Mesenchymal stem cell (in vitro differentiated cells and primary cell): ENCODE measurements at regions not wholly inside any gene's neighbourhood (a gene's known extent, or its start where the extent isn't known, plus 50 kb on each side); places are given as distances from the start of the nearest gene placed in this dataset.

Experiments used
- DNase-seq: peaks from one replicate; pipeline ENCODE4 v3.0.0-alpha.2; 2013
- H2AFZ ChIP-seq: one replicate; pipeline ENCODE4 v1.6.1; 2013; ENCODE audit warnings: low read depth, mild to moderate bottlenecking, control low read depth, inconsistent platforms, low read length, moderate library complexity
- H2AK5ac ChIP-seq: 2 replicates; pipeline ENCODE4 v1.6.1; 2013; ENCODE audit warnings: low read length, moderate library complexity, mild to moderate bottlenecking, inconsistent platforms; ENCODE audit not compliant: severe bottlenecking
- H2BK120ac ChIP-seq: one replicate; pipeline ENCODE4 v1.6.1; 2013; ENCODE audit warnings: low read depth, mild to moderate bottlenecking, inconsistent platforms, low read length, moderate library complexity
- H2BK12ac ChIP-seq, 2 experiments: one replicate each; pipeline ENCODE4 v1.6.1; 2013; ENCODE audit warnings: inconsistent platforms in 2 of 2, low read length in 2 of 2, mild to moderate bottlenecking in 2 of 2, moderate library complexity in 2 of 2, control low read depth in 1 of 2
- H2BK15ac ChIP-seq: one replicate; pipeline ENCODE4 v1.6.1; 2013; ENCODE audit warnings: mild to moderate bottlenecking, low read depth, inconsistent platforms; ENCODE audit not compliant: poor library complexity, severe bottlenecking
- H2BK5ac ChIP-seq: 2 replicates; pipeline ENCODE4 v1.6.1; 2013; ENCODE audit warnings: low read depth, mild to moderate bottlenecking, low read length, control low read depth, inconsistent platforms; ENCODE audit not compliant: poor library complexity, severe bottlenecking
- H3K14ac ChIP-seq, 2 experiments: one replicate each; pipeline ENCODE4 v1.6.1; 2013; ENCODE audit warnings: inconsistent platforms in 2 of 2, low read length in 2 of 2, control low read depth in 1 of 2, mild to moderate bottlenecking in 1 of 2, moderate library complexity in 1 of 2
- H3K18ac ChIP-seq, 2 experiments: one replicate each; pipeline ENCODE4 v1.6.1; 2013; ENCODE audit warnings: inconsistent platforms in 2 of 2, low read length in 2 of 2, control low read depth in 1 of 2, low read depth in 1 of 2, mild to moderate bottlenecking in 1 of 2
- H3K23ac ChIP-seq, 2 experiments: one replicate each; pipeline ENCODE4 v1.6.1; 2013; ENCODE audit warnings: inconsistent platforms in 2 of 2, low read length in 2 of 2, mild to moderate bottlenecking in 2 of 2, moderate library complexity in 2 of 2, control low read depth in 1 of 2
- H3K27ac ChIP-seq: 2 replicates; pipeline ENCODE4 v1.5.1; 2013; ENCODE audit warnings: mild to moderate bottlenecking, moderate library complexity, low read length, control low read depth, inconsistent platforms; ENCODE audit not compliant: poor library complexity, severe bottlenecking
- H3K27me3 ChIP-seq, 2 experiments: 2 replicates each; pipeline versions ENCODE4 v1.6.1 to v1.7.0; 2013; ENCODE audit warnings: low read length in 2 of 2, mild to moderate bottlenecking in 2 of 2, moderate library complexity in 2 of 2, control low read depth in 1 of 2, inconsistent platforms in 1 of 2; ENCODE audit not compliant: control insufficient read depth in 1 of 2, insufficient read depth in 1 of 2
- H3K36me3 ChIP-seq, 2 experiments: 2 replicates each; pipeline versions ENCODE4 v1.6.1 to v1.7.0; 2013; ENCODE audit warnings: low read length in 2 of 2, control low read depth in 1 of 2, inconsistent platforms in 1 of 2, low read depth in 1 of 2, mild to moderate bottlenecking in 1 of 2; ENCODE audit not compliant: insufficient read depth in 2 of 2, control insufficient read depth in 1 of 2
- H3K4ac ChIP-seq, 2 experiments: one replicate each; pipeline ENCODE4 v1.6.1; 2013; ENCODE audit warnings: inconsistent platforms in 2 of 2, low read length in 2 of 2, mild to moderate bottlenecking in 2 of 2, moderate library complexity in 2 of 2, control low read depth in 1 of 2, low read depth in 1 of 2
- H3K4me1 ChIP-seq: 2 replicates; pipeline ENCODE4 v1.6.1; 2013; ENCODE audit warnings: low read depth, low read length, control low read depth; ENCODE audit not compliant: control insufficient read depth, insufficient read depth
- H3K4me2 ChIP-seq: 2 replicates; pipeline ENCODE4 v1.6.1; 2013; ENCODE audit warnings: low read length, mild to moderate bottlenecking, inconsistent platforms; ENCODE audit not compliant: poor library complexity, severe bottlenecking
- H3K4me3 ChIP-seq, 2 experiments: 2 replicates each; pipeline versions ENCODE4 v1.5.1 to v1.7.0; 2013; ENCODE audit warnings: low read length in 2 of 2, mild to moderate bottlenecking in 2 of 2, control low read depth in 1 of 2, low read depth in 1 of 2; ENCODE audit not compliant: insufficient read depth in 1 of 2
- H3K79me1 ChIP-seq: replicated peaks from 2 replicates; pipeline ENCODE4 v1.6.1; 2013; ENCODE audit warnings: mild to moderate bottlenecking, control low read depth, low read length, inconsistent platforms; ENCODE audit not compliant: poor library complexity, severe bottlenecking
- H3K9ac ChIP-seq: 2 replicates; pipeline ENCODE4 v1.7.0; 2013; ENCODE audit warnings: mild to moderate bottlenecking, low read length, moderate library complexity
- H3K9me3 ChIP-seq: 2 replicates; pipeline ENCODE4 v1.7.0; 2013; ENCODE audit warnings: mild to moderate bottlenecking, low read length; ENCODE audit not compliant: control insufficient read depth
- H4K8ac ChIP-seq: one replicate; pipeline ENCODE4 v1.6.1; 2013; ENCODE audit warnings: inconsistent platforms, mild to moderate bottlenecking, low read length, moderate library complexity
- H4K91ac ChIP-seq: one replicate; pipeline ENCODE4 v1.6.1; 2013; ENCODE audit warnings: mild to moderate bottlenecking, low read length, inconsistent platforms
- WGBS: methylation state at CpG from one replicate; pipeline ENCODE4 v1.1.7; 2013; ENCODE audit warnings: mixed read lengths; 5-methylcytosine and 5-hydroxymethylcytosine counted together

- Histone ChIP-seq H2AK5ac (no peak overlapping the region), H4K8ac (no peak overlapping the region), H2BK15ac (no peak overlapping the region), H3K4me2 (no peak overlapping the region), H3K18ac (no peak overlapping the region), H3K9ac (no peak overlapping the region), H3K23ac (no peak overlapping the region), H2BK12ac (peak overlapping the region in 1 of 2 experiments; percentile 63), H3K27ac (no peak overlapping the region), H2BK120ac (no peak overlapping the region), H2AFZ (no peak overlapping the region), H4K91ac (no peak overlapping the region), H3K79me1 (no peaks in the 10 kb centered on the region), H2BK5ac (no peak overlapping the region), H3K36me3 (no peaks in the 10 kb centered on the region), H3K9me3 (no peaks in the 10 kb centered on the region), H3K4me1 (no peaks in the 10 kb centered on the region), H3K14ac (no peak overlapping the region), H3K4ac (no peak overlapping the region), H3K4me3 (no peak overlapping the region), H3K27me3 (no peaks in the 10 kb centered on the region)
- WGBS = 76% methylated on average over 2 of the region's 3 CpGs
- DNase-seq = no peak
Measured at GRCh38 chr1:221449801-221450470, 292.0 kb downstream of the DUSP10 start.

GRCh38 chr1:221451741-221452140 lies 290.1 kb downstream of the DUSP10 start:
- no peak overlapping the region for H2BK5ac ChIP-seq

GRCh38 chr1:221454096-221454495 lies 287.8 kb downstream of the DUSP10 start:
- no peak overlapping the region for H3K27ac ChIP-seq
- H4K8ac ChIP-seq = no peak overlapping the region
- H3K79me1 ChIP-seq = no peaks in the 10 kb centered on the region
- H3K23ac ChIP-seq = no peak overlapping the region
- H3K4me1 ChIP-seq = no peaks in the 10 kb centered on the region
- H3K18ac ChIP-seq = no peak overlapping the region
- H3K4ac ChIP-seq = no peak overlapping the region
- H3K9me3 ChIP-seq = no peaks in the 10 kb centered on the region
- H3K4me2 ChIP-seq = no peak overlapping the region
- H2AFZ ChIP-seq = no peak overlapping the region
- no peak overlapping the region for H2BK15ac ChIP-seq
- H3K27me3 ChIP-seq = no peaks in the 10 kb centered on the region
- H3K4me3 ChIP-seq = no peak overlapping the region
- H2AK5ac ChIP-seq = no peak overlapping the region
- H3K9ac ChIP-seq = no peak overlapping the region
- no peak for DNase-seq
- H2BK120ac ChIP-seq = no peak overlapping the region
- H2BK5ac ChIP-seq = no peak overlapping the region
- H2BK12ac ChIP-seq = no peak overlapping the region
- no peaks in the 10 kb centered on the region for H3K36me3 ChIP-seq
- 100% methylated on average over 2 of the region's 2 CpGs for WGBS
- no peak overlapping the region for H3K14ac ChIP-seq
- H4K91ac ChIP-seq = no peak overlapping the region

More at GRCh38 chr1:221451741-221452140, 290.1 kb downstream of the DUSP10 start:
- Histone ChIP-seq H3K9ac (no peak overlapping the region), H3K18ac (no peak overlapping the region), H4K8ac (no peak overlapping the region), H3K79me1 (no peaks in the 10 kb centered on the region), H2BK15ac (no peak overlapping the region), H2BK12ac (no peak overlapping the region), H3K9me3 (no peaks in the 10 kb centered on the region), H3K36me3 (no peaks in the 10 kb centered on the region), H2AFZ (no peak overlapping the region), H3K14ac (no peak overlapping the region), H2AK5ac (no peak overlapping the region), H3K23ac (no peak overlapping the region), H4K91ac (no peak overlapping the region), H3K27ac (no peak overlapping the region), H3K4ac (no peak overlapping the region), H3K4me2 (no peak overlapping the region), H3K4me1 (no peaks in the 10 kb centered on the region), H3K4me3 (no peak overlapping the region), H2BK120ac (no peak overlapping the region), H3K27me3 (no peaks in the 10 kb centered on the region)
- DNase-seq = no peak
- no CpG with 5 or more reads among the region's 1 CpG for WGBS

GRCh38 chr1:221456918-221457317 lies 285.0 kb downstream of the DUSP10 start:
- Histone ChIP-seq H3K79me1 (no peaks in the 10 kb centered on the region), H3K9me3 (no peaks in the 10 kb centered on the region), H3K4ac (no peak overlapping the region), H2BK15ac (no peak overlapping the region), H4K8ac (no peak overlapping the region), H3K36me3 (no peaks in the 10 kb centered on the region), H3K4me3 (no peak overlapping the region), H2BK5ac (no peak overlapping the region), H3K27me3 (no peaks in the 10 kb centered on the region), H2BK12ac (no peak overlapping the region), H2BK120ac (no peak overlapping the region), H2AK5ac (no peak overlapping the region), H3K4me1 (no peaks in the 10 kb centered on the region), H3K4me2 (no peak overlapping the region), H4K91ac (no peak overlapping the region), H2AFZ (no peak overlapping the region), H3K9ac (no peak overlapping the region), H3K23ac (no peak overlapping the region), H3K18ac (no peak overlapping the region), H3K27ac (no peak overlapping the region), H3K14ac (no peak overlapping the region)
- DNase-seq = no peak
- 95% methylated on average over 4 of the region's 4 CpGs for WGBS
